Stimulated activated CD4-positive, alpha-beta T cell treated with anti-CD3 and anti-CD28 coated beads, TNF-alpha, amount 100 ng/mL, for 24 hours (primary cell): ENCODE measurements at regions not wholly inside any gene's neighbourhood (a gene's known extent, or its start where the extent isn't known, plus 50 kb on each side); places are given as distances from the start of the nearest gene placed in this dataset.
"Not testable (repeated sequence)": the region's sequence is repeated elsewhere in the genome, so short reads cannot be mapped to it uniquely, and the experiment has no call there.

Experiments used
- DNase-seq, 3 experiments: peaks; one replicate each; pipeline ENCODE4 v3.0.0-alpha.2; 2020; ENCODE audit warnings: low read depth in 3 of 3

DNA sequence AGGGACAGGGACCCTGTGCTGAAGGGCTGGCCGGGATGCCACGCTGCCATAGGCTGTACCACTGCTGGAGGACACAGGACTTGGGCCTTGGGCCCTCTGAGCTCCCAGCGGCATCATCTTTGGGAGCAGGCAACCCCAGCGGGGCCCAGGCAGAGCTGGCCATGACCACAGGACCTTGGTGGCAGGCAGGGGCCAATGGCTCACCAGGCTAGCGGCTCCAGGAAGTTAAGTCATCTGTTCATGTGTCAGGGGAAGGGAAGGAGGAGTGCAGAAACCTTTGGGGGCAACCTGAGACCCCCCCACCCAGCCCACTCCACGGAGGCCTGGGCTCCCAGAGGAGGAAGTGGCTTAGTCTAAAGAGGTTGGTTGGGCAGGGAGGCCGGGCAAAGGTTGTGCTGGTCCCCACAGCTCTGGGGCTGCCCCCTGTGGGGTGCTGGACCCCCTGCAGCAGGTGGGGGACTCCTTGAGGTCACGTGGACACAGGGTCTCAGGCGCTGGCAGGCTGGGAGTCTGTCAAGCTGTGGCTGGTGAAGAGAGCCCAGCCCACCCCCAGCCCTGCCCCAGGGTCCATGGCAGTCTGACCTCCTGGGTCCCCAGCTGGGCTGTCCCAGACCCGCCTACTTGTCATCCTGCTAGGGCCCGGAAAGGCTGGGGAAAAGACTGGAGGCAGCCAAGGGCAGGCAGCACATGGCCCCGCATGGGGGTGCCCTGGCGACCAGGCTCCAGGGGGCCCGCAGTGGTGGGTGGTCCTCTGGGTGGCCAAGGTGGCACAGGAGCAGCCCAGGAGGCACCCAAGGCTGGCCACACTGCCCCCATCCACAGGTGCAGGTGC lies 184.3 kb downstream of the IGLL1 start:
- no peak for DNase-seq

DNA sequence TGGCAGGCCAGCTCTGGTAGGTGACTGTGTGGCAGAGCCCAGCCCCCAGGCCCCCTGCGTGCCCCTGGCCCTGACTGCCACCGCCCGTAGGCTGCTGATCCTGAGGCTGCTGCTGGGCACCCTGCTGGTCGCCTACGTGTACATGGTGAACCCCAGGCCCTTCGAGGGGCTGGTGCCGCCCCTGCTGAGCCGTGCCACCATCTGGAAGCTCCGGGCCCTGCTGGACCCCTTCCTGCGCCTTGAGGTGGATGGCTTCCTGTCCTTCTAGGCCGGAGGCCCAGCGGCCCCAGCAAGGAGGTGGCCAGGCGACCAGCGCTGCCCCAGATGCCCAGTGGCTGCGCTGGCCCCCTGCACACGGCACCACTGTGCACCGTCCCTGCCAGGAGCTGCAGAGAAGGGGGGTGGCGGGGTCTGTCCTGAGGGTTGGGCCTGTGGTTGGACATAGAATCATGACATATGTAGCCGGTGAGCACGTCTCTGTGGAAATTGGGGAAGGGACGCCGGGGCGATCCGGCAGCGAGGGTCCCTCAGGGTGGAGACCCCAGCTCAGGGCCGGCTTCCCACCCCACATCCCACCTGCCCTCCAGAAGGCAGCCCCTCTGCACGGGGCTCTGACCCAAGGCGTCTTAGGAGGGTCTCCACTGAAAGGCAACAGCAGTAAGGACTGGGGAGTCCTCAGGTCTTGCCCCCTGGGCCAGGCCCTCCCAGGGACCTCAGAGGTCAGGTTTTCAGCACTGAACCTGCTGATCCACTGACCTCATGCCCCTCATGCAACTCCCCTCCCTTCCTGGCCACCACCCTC lies 185.4 kb downstream of the IGLL1 start:
- DNase-seq, result no peak

DNA sequence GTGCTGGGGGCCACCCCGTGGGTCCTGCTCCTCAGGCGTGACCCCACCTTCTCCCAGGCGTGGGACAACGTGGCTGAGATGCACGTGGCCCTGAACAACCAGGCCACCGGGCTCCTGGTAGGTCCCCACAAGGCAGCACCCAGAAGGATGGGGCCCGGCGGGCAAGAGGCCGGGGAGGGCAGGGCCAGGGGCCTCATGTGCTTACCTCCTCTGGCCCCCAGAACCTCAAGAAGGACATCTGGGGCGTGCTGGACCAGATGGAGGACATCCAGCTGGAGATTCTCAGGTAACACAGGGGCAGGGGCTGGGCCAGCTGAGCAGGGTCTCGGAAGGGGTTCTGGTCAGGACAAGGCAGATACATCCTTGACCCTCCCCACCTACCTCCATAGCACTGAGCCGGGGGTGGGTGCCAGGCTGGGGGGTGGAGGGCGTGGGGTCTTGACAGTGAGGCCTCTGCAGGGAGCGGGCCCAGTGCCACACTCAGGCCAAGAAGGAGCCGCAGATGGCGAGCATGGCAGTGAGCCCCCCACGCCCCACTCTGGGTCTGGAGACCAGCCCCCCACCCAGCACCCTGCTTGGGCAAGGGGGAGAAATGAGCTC lies 186.3 kb downstream of the IGLL1 start:
- no peak for DNase-seq

DNA sequence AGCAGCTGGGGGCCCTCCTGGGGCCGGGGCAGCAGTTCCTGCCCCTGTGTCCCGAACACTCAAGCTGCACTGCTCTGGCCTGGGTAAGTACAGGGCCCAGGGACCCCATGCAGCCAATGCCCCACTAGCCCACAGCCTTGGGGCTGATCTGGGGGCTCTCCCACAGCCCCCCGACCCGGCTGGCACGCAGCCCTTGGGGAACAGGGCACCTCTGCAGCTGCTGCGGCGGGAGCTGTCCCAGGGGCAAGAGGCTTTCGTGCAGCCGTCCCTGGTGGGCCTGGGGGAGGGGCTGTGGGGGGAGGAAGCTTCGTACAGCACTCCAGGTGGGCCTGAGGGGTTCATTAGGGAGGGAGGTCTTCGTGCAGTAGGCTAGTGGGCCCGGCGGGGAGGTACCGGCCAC lies 186.9 kb downstream of the IGLL1 start:
- not testable (repeated sequence) for DNase-seq

DNA sequence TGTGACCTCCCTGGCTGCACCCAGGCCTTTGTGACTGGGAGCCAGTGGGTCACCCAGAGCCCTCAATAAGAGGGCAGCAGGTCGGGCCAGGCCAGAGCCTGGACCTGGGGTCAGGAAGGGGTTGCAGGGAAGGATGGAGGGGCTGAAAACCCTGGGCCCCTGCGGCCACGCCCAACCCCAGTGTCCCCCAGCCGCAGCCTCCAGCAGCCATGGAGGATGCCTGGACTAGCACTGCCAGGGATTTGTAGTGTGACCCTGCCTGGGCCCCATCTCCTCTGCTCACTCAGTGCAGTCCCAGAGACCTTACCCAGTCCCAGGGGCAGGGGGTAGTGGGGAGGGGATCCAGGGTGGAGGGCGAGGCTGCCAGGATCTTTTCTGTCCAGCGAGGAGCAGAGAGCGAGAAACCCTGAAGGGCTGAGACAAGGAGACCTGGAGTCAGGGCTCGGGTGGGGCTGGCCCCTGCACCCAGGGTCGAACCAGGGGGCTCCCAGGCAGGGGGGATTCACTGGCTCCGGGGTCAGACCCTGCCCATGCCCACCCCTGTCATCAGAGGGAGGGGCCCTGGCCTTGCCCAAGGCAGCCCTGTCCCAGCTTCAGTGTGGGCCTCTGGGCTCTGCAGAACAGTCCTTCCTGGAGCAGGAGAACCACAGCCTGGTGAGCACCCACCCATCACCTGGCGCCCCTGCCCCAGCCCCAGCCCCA lies 187.5 kb downstream of the IGLL1 start:
- DNase-seq, result no peak

DNA sequence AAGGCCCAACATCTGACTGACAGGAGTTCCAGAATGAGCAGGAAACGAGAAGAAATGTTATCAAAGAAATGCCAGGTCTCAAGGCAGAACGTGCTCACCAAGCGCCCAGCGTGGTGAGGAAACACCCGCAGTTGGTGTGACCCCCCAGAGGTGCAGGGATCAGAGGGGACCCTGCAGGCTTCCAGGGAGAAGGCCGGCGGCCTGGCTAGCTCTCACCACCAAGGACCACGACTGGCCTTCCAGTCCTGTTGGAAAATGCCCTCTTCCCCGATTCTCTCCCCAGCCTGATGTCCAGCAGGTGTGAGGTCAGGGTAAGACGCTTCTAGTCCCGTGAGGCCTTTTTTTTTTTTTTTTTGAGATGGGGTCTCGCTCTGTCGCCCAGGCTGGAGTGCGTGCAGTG lies 189.1 kb downstream of the IGLL1 start:
- DNase-seq, result no peak

DNA sequence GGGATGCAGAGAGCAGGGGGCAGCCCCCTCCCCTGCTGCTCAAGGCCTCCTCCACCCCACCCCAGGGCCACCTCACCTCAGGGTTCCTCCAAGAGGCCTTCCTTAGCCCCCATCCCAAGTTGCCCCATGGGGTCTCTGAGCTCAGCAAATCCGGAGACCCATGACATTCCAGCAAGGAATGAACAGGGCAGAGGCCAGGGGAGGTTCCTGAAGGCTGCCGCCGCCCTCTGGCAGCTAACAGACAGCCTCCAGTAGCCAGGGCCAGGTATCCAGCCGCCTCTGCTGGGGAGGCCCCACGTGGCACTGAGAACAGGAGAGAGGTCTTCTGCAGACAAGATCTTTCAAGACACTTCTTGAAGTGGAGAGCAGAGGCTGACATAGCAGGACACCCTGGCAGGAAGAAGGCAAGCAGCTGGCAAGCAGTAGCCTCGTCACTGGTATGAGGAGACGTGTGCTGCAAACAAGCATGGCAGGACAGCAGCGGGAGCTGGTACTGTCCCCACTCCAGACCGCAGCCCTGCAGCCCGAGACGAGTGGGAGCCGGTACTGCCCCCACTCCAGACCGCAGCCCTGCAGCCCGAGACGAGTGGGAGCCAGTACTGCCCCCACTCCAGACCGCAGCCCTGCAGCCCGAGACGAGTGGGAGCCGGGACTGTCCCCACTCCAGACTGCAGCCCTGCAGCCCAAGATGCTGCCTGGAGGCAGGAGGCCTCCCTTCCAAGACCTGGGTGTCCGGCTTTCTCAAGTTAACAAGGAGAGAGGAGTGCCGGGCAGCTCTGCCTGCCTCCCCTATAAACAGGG lies 190.6 kb downstream of the IGLL1 start:
- no peak for DNase-seq

DNA sequence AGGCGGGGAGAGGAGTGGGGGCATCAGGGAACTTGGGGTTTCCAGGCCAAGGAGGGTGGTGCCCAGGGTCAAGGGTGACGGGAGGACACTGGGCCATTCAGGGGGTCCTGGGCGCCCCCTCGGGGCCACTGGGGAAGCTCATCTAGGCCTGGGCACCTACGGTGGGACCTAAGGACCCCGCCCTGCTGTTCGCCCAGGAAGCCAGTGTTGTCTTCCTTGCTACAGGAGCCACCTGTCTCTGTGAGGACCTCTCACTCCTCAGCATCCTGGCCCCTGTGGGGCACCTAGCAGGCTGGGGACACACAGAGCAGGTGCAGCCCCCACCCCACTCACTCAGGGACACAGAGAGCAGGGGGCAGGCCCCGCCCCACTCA lies 191.6 kb downstream of the IGLL1 start:
- no peak for DNase-seq

DNA sequence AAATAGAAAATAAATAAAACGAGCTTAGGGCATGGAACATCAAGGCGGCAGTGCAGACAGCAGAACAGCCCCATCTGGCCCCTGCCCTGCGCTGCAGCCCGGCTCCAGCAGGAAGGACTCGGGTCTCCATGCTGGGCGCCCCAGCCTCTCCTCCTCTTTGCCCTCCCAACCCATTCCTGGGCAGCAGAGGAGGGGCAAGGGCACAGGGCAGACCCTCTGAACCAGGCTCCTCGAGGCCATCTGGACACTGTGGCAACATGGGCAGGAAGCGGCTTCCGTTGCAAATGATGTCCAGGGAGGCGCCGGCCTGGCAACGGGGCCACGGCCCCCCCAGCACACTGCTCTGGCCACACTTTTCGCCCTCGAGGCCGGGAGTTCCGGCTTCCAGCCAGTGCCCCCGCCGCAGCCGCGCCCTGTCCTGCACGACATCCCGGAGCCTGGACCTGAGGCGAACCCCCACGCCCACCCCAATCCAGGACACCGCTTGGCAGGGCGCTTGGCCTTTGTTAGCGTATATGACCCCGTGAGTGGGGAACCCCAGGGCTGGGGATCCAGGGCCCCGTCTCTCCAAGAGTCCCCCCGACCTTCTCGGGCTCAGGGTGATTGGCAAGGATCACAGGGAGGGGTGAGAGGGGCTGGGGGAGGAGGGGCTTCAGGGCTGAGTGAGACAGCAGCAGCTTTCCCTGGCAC lies 192.1 kb downstream of the IGLL1 start:
- no peak for DNase-seq

DNA sequence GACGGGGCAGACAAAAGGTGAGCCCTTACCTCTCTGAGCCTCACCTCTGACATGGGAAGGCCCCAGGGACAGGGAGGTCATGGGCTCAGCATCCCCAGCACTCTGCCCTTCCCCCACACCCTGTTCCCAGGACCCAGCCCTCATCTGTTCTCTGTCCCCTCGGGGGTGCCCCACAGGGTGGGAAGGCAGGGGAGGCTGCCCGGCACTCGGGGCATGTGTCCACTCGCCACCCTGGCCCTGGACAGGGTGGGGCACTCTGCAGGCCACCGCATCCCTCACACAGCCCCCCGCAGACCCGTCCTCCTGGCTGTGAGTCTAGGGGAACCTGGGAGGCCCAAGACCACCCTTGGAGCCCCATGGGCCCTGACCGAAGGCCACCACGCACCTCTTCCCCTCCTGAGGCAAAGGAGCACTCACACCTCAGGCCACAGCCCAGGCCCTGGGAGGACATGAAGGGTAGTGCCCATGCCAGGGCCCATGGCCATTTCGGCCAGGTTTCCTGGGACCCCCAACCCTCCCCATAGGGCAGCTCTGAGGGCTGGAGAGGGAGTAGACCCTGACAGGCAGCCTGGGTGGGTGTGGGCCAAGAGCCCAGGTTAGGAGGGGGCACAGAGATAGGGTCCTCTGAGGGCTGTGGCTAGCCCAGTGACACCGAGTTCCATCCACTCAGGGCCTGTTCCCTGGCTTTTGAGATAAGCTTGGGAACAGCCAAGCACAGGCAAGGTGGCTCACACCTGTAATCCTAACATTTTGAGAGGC lies 193.1 kb downstream of the IGLL1 start:
- DNase-seq, result no peak

DNA sequence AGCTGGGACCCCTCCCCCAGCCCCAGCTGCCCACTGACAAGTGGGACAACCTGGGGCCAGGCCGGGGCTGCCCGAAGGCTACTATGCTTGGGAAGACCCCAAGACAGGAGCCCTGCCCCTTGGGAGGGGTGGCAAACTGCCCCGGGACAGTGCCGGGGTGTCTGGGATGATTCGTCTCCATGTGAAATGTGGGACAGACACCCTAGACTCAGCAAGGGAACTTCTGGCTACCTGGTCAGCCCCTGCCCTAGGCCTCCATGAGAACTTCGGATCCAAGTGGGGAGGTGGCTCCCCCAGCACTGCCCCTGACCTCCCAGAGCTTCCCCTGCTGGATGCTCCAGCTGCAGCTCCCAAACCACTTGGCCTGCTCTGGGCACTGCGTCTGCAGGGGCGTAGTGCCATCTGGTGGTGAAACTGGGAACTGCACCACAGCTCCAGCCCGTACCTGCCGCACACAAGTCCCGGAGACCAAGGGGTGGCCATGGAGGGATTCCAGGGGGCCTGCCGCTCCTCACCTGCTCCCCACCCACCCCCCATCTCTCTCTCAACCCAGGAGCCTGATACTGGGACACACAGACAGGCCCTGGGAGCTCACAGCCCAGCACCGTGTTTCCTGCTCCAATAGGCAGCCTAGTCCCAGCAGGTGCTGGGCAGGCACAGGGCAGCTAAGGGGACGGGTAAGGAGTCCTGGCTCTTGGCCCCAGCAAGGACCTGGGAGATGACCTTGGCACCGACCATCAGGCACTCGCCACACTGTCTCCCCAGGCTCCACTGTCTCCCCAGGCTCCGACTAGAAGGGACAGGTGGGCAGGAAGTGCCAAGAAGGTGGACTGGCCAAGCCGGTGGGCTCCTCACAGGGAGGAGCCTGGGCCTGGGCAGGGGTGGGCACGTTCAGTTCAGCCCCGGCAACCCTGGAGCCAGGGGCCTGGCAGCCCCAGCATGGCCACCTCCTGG lies 194.1 kb downstream of the IGLL1 start:
- peak; percentile 65 to 81 (median 68) for DNase-seq

DNA sequence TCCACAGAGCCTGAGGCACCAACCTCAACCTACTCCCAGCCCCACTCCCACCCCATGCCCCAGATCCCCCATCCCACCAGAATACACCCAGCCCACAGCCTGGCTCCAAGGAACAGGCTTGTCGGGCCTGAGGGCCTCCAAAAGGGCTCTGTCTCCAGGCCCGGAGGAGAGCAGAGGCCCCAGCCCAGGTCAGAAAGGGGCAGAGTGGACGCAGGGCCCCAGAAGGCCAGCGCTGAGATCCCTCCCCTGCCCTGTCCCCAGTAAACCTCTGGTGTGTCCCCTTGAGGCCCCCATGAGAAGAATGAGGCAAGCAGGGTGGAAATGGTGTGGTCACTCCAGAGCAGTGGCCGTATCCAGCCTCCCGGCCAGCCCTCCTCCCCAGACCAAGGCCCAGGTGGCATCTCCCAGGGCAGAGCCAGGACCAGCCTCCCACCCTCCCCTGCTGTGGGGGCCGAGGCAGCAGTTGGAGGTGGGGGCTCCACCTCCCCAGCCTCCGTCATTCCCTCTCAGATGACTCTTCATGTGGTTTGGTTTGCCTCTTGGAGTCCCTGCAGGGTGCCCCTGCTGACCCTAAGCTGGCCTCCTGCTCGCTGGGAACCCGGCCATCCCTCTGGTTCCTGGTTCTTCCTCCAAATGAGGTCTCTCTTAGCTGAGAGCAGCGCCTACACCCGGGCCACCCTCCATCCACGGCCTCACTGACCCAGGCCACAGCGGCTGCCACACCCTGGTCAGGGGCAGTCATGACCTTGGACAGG lies 195.0 kb downstream of the IGLL1 start:
- DNase-seq, result no peak

DNA sequence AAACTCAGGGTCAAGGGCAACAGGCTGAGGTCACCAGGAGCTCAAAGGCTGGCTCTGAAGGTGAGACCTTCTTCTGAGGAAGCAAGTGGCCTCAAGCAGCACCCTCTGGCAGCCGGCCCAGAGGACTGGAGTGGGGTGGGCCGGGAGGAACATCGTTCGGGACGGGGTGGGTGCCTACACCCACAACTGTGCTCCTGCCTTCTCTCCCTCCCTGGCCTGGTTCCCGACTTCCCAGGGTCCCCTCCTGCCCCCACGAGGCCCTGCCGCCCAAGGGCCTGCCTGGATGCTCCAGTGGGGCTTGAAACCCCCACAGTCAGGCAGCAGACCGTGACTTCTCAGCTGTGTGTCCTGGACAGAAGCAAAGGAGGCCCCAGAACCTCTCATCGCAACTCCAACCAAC lies 195.7 kb downstream of the IGLL1 start:
- DNase-seq, result no peak

DNA sequence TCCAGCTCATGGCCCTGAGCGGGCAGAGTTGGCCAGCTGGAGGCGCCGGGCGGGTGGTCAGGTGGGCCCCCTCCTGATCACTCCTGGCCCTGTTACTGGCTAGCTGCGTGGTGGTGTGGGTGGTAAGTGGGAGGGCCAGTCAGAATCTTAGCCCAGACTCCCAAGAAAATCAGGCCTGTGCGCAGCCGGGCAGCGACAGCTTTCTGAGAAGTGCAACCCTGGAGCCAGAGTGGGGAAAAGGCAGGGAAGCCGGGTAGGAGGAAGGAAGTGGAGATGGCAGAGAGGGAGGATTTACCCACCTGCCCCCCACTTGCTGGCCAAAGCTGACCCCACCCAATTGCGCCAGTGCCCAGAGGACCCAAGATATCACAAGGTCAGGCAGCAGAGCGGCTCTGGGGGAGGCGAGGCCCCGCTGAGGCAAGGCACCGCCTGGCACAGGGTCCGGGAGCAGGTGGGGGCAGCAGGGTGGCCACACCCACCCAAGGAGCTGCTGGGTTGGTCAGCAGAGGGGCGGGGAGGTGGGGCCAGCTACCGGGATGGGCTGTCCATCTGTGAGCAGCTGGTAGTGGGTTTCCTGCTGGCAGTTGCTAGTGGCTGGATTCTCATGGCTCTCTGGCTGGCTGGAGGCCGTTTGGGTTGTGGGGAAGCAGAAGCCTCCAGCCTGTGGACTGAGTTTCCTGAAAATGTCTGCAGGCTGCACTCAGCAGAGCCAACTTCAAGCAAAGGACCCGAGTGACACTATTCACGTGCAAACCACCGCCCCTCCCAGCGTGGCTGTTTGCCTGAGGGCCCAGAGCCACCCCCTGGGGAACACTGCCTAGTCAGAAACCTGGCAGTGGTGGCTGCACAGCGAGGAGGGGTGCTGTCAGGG lies 196.4 kb downstream of the IGLL1 start:
- no peak for DNase-seq

DNA sequence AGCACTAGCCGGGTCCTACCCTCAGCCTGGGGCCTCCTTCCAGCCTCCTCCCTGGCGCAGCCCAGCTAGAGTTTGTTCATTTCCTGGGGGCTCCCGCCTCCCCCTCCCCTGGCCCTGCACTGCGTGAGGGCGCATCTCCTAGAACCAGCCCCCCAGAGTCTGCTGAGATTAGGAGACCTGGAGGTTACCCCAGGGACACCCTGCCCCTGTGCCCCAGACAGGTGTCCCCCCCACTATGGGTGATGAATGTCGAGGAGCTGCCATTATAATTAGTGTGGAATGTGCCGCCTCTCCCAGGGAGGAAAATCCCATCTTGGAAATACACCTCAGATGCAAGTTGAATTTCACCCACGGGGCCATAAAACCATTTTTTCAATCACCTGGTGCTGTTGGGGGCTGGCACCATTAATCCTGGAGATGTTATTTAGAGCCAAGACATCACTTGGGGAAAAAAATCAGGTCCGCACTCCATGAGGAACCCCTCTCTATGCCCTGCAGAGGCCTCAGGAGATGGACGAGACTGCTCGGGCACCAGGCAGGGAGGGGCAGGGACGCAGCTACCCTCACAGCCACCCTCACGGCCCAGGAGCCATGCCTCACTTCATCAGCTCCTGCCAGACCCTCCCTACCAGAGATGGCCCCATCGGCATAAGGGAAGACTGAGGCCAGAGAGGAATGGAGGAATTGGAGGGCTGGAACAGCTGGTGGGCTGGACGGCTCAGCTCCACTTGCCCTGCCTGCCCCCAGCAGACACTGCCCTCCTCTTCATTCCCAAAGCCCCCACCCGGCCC lies 197.5 kb downstream of the IGLL1 start:
- DNase-seq, result no peak
